Cardiac muscle cell (in vitro differentiated cells and primary cell): ENCODE measurements at regions not wholly inside any gene's neighbourhood (a gene's known extent, or its start where the extent isn't known, plus 50 kb on each side); places are given as distances from the start of the nearest gene placed in this dataset.

Experiments
- DNase-seq, 2 donors: peaks; one replicate each; pipeline versions ENCODE4 v3.0.0 to v3.0.0-alpha.2; 2010 to 2017; ENCODE audit warnings: low read depth in 1 of 2, low spot score in 1 of 2
- H3K27ac ChIP-seq: fragments of 200-600 bp; sonication (generic); 2 replicates; pipeline ENCODE4 v1.5.1; 2016
- H3K27me3 ChIP-seq: fragments of 200-600 bp; sonication (generic); 2 replicates; pipeline ENCODE4 v1.6.0; 2016; ENCODE audit warnings: control low read depth
- H3K36me3 ChIP-seq: fragments of 200-600 bp; sonication (generic); 2 replicates; pipeline ENCODE4 v1.5.1; 2016; ENCODE audit warnings: control low read depth
- H3K4me1 ChIP-seq: fragments of 200-600 bp; sonication (generic); 2 replicates; pipeline ENCODE4 v1.8.1; 2017; ENCODE audit warnings: low read depth, mild to moderate bottlenecking, mixed run types
- H3K4me3 ChIP-seq: fragments of 200-600 bp; sonication (generic); 2 replicates; pipeline ENCODE4 v1.5.1; 2016; ENCODE audit warnings: mild to moderate bottlenecking
- H3K9me3 ChIP-seq: fragments of 200-600 bp; sonication (generic); 2 replicates; pipeline ENCODE4 v1.5.1; 2017; ENCODE audit warnings: low read depth, mild to moderate bottlenecking, control low read depth
- TF ChIP-seq, protein P1 (sequence below): IDR thresholded peaks from 2 replicates; pipeline ENCODE4 v1.5.1; 2012; ENCODE audit warnings: low read depth, mild to moderate bottlenecking, low read length

DNA sequence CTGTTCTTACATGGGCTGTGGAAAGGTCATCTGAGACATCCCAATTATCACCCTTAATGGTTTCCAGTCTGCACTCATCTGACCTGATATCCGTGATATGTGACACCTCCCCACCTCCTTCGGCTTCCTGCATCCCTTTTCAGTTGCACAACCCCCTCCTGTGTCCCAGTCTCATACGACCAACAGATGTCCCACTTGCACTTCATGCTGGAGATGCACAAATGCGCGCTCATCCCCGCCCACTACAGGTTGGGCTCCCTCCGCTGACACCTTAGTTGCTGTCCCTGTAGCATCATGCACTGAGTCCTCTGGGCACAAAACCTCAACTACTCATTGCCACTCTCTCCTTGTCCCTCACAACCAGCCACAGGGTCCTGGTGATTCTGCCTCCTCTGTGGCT lies 94.4 kb downstream of the MIS18A start:
- H3K27me3 ChIP-seq = no peaks in the 10 kb centered on the region
- H3K27ac ChIP-seq = no peak overlapping the region
- H3K4me3 ChIP-seq = no peak overlapping the region
- no peak for DNase-seq
- TF ChIP-seq, protein P1, sequence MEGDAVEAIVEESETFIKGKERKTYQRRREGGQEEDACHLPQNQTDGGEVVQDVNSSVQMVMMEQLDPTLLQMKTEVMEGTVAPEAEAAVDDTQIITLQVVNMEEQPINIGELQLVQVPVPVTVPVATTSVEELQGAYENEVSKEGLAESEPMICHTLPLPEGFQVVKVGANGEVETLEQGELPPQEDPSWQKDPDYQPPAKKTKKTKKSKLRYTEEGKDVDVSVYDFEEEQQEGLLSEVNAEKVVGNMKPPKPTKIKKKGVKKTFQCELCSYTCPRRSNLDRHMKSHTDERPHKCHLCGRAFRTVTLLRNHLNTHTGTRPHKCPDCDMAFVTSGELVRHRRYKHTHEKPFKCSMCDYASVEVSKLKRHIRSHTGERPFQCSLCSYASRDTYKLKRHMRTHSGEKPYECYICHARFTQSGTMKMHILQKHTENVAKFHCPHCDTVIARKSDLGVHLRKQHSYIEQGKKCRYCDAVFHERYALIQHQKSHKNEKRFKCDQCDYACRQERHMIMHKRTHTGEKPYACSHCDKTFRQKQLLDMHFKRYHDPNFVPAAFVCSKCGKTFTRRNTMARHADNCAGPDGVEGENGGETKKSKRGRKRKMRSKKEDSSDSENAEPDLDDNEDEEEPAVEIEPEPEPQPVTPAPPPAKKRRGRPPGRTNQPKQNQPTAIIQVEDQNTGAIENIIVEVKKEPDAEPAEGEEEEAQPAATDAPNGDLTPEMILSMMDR = no peak
- no peaks in the 10 kb centered on the region for H3K36me3 ChIP-seq
- H3K4me1 ChIP-seq = peaks cover 12% of the 10 kb centered on the region
- H3K9me3 ChIP-seq = no peaks in the 10 kb centered on the region

DNA sequence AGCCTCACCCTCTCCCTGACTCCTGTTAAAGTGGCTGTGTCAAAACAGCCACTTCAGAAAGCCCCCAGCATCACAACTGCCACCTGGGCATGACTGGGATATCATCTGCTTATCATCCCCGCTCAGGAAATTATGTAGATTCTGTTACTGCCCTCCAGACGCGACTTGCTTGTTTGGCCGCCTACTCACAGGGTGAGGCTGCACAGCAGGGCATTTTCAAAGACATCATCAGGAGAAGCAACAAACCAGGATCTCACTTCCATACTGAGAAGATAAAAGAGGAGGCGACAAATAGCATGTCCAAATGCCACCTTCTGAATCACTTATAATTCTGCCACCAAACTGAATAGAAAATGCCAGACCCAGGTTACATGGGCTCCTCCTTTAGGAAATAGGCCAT lies 94.8 kb downstream of the MIS18A start:
- DNase-seq = peak in 1 of 2 donors; percentile 12

DNA sequence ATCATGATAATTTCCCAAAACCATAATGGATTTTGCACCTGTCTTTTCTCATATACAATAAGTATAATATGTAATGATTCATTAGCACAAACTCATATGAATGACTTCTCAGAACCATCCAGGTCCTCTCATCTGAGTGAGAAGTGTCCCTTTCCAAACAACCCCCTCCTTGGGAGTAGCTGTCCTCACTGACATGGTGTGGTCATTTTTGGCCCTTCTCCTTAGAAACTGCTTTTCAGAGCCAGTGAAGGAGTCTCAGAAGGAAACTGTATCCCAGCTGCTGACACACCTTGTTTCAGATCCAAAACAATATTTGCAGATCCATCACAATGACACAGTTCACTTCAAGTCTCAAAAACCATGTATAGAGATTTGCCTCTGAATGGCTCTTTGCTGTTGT lies 95.5 kb downstream of the MIS18A start:
- TF ChIP-seq, protein P1 = no peak
- no peak for DNase-seq
- H3K27ac ChIP-seq = no peak overlapping the region
- no peaks in the 10 kb centered on the region for H3K27me3 ChIP-seq
- H3K36me3 ChIP-seq = no peaks in the 10 kb centered on the region
- H3K4me3 ChIP-seq = no peak overlapping the region
- H3K9me3 ChIP-seq = no peaks in the 10 kb centered on the region
- peaks cover 12% of the 10 kb centered on the region for H3K4me1 ChIP-seq

More for the DNA sequence above, 94.8 kb downstream of the MIS18A start:
- no peaks in the 10 kb centered on the region for H3K27me3 ChIP-seq
- H3K36me3 ChIP-seq = no peaks in the 10 kb centered on the region
- H3K27ac ChIP-seq = no peak overlapping the region
- TF ChIP-seq, protein P1 = no peak
- no peaks in the 10 kb centered on the region for H3K9me3 ChIP-seq
- no peak overlapping the region for H3K4me3 ChIP-seq
- peaks cover 12% of the 10 kb centered on the region for H3K4me1 ChIP-seq

DNA sequence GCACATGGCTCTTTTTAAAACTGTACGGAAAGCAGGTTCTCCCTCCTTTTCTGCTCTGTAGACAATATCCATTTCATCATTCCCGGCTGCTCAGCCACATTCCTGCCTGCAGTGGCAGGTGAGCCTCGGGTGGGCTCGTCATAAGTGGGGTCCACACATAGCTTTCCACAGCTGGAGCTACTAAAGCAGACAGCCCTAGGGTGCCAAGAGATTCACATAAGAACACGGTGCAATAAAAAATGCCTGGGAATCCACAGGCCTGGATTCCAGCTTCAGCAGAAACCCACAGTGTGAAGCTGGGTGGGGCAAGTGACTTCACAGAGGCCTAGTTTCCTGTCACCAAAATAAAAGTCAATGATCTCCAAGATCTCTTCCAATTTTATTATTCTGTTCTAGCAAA lies 96.4 kb downstream of the MIS18A start:
- peaks cover 12% of the 10 kb centered on the region for H3K4me1 ChIP-seq
- H3K27ac ChIP-seq = no peak overlapping the region
- H3K9me3 ChIP-seq = no peaks in the 10 kb centered on the region
- no peak for DNase-seq
- H3K4me3 ChIP-seq = no peak overlapping the region
- TF ChIP-seq, protein P1 = no peak
- H3K27me3 ChIP-seq = no peaks in the 10 kb centered on the region
- H3K36me3 ChIP-seq = no peaks in the 10 kb centered on the region

DNA sequence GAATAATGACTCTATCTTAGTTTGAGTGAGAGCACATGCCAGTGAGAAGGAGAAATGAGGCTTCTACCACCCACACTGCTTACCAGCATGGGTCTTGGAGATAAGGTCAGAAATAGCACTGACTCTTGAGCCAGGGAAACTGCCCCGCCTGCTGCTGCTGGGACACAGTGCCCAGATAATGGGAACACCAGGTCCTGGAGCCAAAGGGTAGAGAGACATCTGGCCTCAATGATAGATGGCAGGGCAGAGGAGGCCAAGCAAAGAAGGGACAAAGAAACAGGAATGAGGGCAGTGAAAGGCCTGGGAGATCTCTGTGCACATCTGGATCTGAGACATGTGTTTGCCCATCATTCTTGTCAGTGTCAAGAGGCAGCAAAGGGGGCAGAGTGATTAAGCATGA lies 97.4 kb downstream of the MIS18A start:
- Histone ChIP-seq H3K27me3 (no peaks in the 10 kb centered on the region), H3K4me3 (no peak overlapping the region), H3K36me3 (no peaks in the 10 kb centered on the region), H3K9me3 (no peaks in the 10 kb centered on the region), H3K4me1 (peaks cover 12% of the 10 kb centered on the region), H3K27ac (no peak overlapping the region)
- no peak for DNase-seq
- TF ChIP-seq, protein P1 = no peak

DNA sequence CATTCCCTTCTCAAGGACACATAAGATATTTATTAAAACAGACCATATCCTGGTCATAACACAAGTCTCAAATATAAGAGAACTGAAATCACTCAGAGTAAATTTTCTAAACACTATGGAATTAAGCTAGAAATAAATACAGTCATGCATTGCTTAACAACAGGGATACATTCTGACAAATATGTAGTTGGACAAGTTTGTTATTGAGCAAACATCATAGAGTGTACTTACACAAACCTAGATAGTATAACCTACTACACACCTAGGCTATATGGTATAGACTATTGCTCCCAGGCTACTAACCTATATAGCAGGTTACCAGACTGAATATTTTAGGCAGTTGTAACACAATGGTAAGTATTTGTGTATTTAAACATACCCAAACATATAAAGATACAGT lies 104.0 kb downstream of the MIS18A start:
- Histone ChIP-seq H3K4me1 (no peaks in the 10 kb centered on the region), H3K27ac (no peak overlapping the region), H3K27me3 (no peaks in the 10 kb centered on the region), H3K9me3 (no peaks in the 10 kb centered on the region), H3K36me3 (no peaks in the 10 kb centered on the region), H3K4me3 (no peak overlapping the region)
- TF ChIP-seq, protein P1 = no peak
- DNase-seq = no peak
